Neuronal stem cell (in vitro differentiated cells): ENCODE measurements at regions not wholly inside any gene's neighbourhood (a gene's known extent, or its start where the extent isn't known, plus 50 kb on each side); places are given as distances from the start of the nearest gene placed in this dataset.

Experiments
- DNase-seq: peaks from one replicate; pipeline ENCODE4 v3.0.0-alpha.2; 2013; ENCODE audit warnings: low spot score
- H2AFZ ChIP-seq: one replicate; pipeline ENCODE4 v1.6.1; 2013; ENCODE audit warnings: mild to moderate bottlenecking, low read length, inconsistent platforms
- H2AK5ac ChIP-seq: 2 replicates; pipeline ENCODE4 v1.6.1; 2013; ENCODE audit warnings: low read depth, mild to moderate bottlenecking, inconsistent platforms, low read length, moderate library complexity, mixed read lengths
- H2BK120ac ChIP-seq: 2 replicates; pipeline ENCODE4 v1.6.1; 2013; ENCODE audit warnings: low read depth, mild to moderate bottlenecking, inconsistent platforms, low read length, moderate library complexity, mixed read lengths
- H2BK12ac ChIP-seq: one replicate; pipeline ENCODE4 v1.6.1; 2013; ENCODE audit warnings: low read length, inconsistent platforms
- H2BK15ac ChIP-seq: 2 replicates; pipeline ENCODE4 v1.6.1; 2013; ENCODE audit warnings: mild to moderate bottlenecking, low read length, inconsistent platforms, mixed read lengths
- H2BK5ac ChIP-seq: one replicate; pipeline ENCODE4 v1.6.1; 2013; ENCODE audit warnings: inconsistent platforms, mild to moderate bottlenecking, low read length, moderate library complexity
- H3K14ac ChIP-seq: one replicate; pipeline ENCODE4 v1.6.1; 2013; ENCODE audit warnings: low read length, inconsistent platforms
- H3K18ac ChIP-seq: 2 replicates; pipeline ENCODE4 v1.6.1; 2013; ENCODE audit warnings: low read length, inconsistent platforms
- H3K23ac ChIP-seq: 2 replicates; pipeline ENCODE4 v1.6.1; 2013; ENCODE audit warnings: low read depth, mild to moderate bottlenecking, mixed read lengths, low read length, inconsistent platforms; ENCODE audit not compliant: poor library complexity
- H3K27ac ChIP-seq: replicated peaks from 3 replicates; pipeline ENCODE4 v1.5.1; 2013; ENCODE audit warnings: low read length, inconsistent platforms
- H3K27me3 ChIP-seq, 3 experiments: 2 replicates each; pipeline ENCODE4 v1.6.1; 2013; ENCODE audit warnings: low read length in 3 of 3, mild to moderate bottlenecking in 2 of 3, inconsistent platforms in 1 of 3, low read depth in 1 of 3, mixed read lengths in 1 of 3, moderate library complexity in 1 of 3; ENCODE audit not compliant: control insufficient read depth in 3 of 3, insufficient read depth in 3 of 3
- H3K36me3 ChIP-seq, 2 donors: replicated peaks in 1 of 2; 2 replicates each; pipeline ENCODE4 v1.6.1; 2013; ENCODE audit warnings: low read length in 2 of 2; ENCODE audit not compliant: control insufficient read depth in 2 of 2, insufficient read depth in 2 of 2
- H3K4ac ChIP-seq: 2 replicates; pipeline ENCODE4 v1.6.1; 2013; ENCODE audit warnings: inconsistent platforms, mild to moderate bottlenecking, low read length, moderate library complexity
- H3K4me1 ChIP-seq, 2 donors: 1 replicate in 1 of 2; 2 replicates in 1 of 2; pipeline ENCODE4 v1.6.1; 2013; ENCODE audit warnings: low read length in 2 of 2, low read depth in 1 of 2; ENCODE audit not compliant: control insufficient read depth in 2 of 2, insufficient read depth in 1 of 2
- H3K4me2 ChIP-seq: one replicate; pipeline ENCODE4 v1.6.1; 2013; ENCODE audit warnings: mild to moderate bottlenecking, low read length, inconsistent platforms; ENCODE audit not compliant: insufficient read depth, poor library complexity, severe bottlenecking
- H3K4me3 ChIP-seq, 2 donors: 2 replicates each; pipeline ENCODE4 v1.5.1; 2013; ENCODE audit warnings: low read length in 2 of 2, mild to moderate bottlenecking in 2 of 2, inconsistent platforms in 1 of 2, moderate library complexity in 1 of 2
- H3K79me1 ChIP-seq: one replicate; pipeline ENCODE4 v1.6.1; 2013; ENCODE audit warnings: low read depth, mild to moderate bottlenecking, inconsistent platforms, low read length, moderate library complexity
- H3K9ac ChIP-seq: one replicate; pipeline ENCODE4 v1.6.1; 2013; ENCODE audit warnings: mild to moderate bottlenecking, low read depth, low read length, inconsistent platforms; ENCODE audit not compliant: poor library complexity
- H3K9me3 ChIP-seq, 2 donors: replicated peaks in 1 of 2; 2 replicates each; pipeline versions ENCODE3 to v1.6.1; 2013; ENCODE audit warnings: low read length in 2 of 2, mild to moderate bottlenecking in 2 of 2, inconsistent platforms in 1 of 2, low read depth in 1 of 2, mixed read lengths in 1 of 2, moderate library complexity in 1 of 2; ENCODE audit not compliant: control insufficient read depth in 2 of 2, insufficient read depth in 1 of 2
- H4K8ac ChIP-seq: one replicate; pipeline ENCODE4 v1.6.1; 2013; ENCODE audit warnings: low read depth, mild to moderate bottlenecking, inconsistent platforms, low read length, moderate library complexity
- H4K91ac ChIP-seq: one replicate; pipeline ENCODE4 v1.6.1; 2013; ENCODE audit warnings: low read length, low read depth, mild to moderate bottlenecking, inconsistent platforms; ENCODE audit not compliant: poor library complexity
- WGBS, 2 donors: extraction: QIAGEN DNeasy Blood & Tissue Kit; methylation state at CpG; one replicate each; pipeline ENCODE4 v1.1.7; 2013; ENCODE audit warnings: missing lambda C conversion rate in 2 of 2, mixed read lengths in 1 of 2; ENCODE audit not compliant: insufficient read length in 2 of 2, insufficient replicate concordance in 1 of 2; ENCODE audit errors: extremely low coverage in 2 of 2; 5-methylcytosine and 5-hydroxymethylcytosine counted together

- Histone ChIP-seq H2AK5ac (no peak overlapping the region), H3K27ac (no peak overlapping the region), H3K4me2 (no peak overlapping the region), H3K36me3 (no peaks in the 10 kb centered on the region), H3K4me3 (no peak overlapping the region), H3K14ac (no peak overlapping the region), H3K9ac (no peak overlapping the region), H2BK15ac (no peak overlapping the region), H3K9me3 (no peaks in the 10 kb centered on the region), H2BK120ac (no peak overlapping the region), H3K23ac (no peak overlapping the region), H4K8ac (no peak overlapping the region), H3K4ac (no peak overlapping the region), H3K18ac (no peak overlapping the region), H3K79me1 (no peaks in the 10 kb centered on the region), H4K91ac (no peak overlapping the region), H2BK5ac (no peak overlapping the region), H2BK12ac (no peak overlapping the region), H2AFZ (no peak overlapping the region), H3K4me1 (no peaks in the 10 kb centered on the region), H3K27me3 (no peaks in the 10 kb centered on the region)
- DNase-seq, result no peak
- no CpG with 5 or more reads among the region's 2 CpGs for WGBS, 2 donors
Observed at GRCh38 chr14:80116157-80116556, 95.1 kb downstream of the DIO2 start.

DNA sequence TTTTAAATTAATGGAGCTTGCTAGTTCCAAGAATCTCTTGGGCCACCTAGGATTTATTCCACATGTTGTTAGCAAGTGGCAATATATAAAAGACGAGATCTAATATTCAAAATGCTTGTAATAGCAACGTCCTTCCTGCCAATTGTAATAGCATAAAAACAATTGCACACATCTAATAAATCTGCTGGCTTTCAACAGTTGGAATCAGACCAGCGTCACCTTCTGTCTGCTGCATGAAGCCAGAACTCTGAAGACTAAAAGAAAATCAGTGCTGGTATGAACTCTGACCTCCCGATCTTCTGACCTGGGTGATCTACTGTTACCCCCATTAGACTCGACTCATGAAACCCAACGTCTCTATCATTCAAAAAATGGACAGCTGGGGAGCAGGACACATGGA, 100.6 kb downstream of the DIO2 start:
- Histone ChIP-seq H3K4me3 (no peak overlapping the region), H2AFZ (peak overlapping the region; percentile 22), H4K91ac (no peak overlapping the region), H2BK5ac (no peak overlapping the region), H3K4me2 (no peak overlapping the region), H3K27ac (no peak overlapping the region), H3K4ac (no peak overlapping the region), H2BK12ac (no peak overlapping the region), H3K27me3 (no peaks in the 10 kb centered on the region), H3K18ac (no peak overlapping the region), H3K4me1 (peaks cover 0 to 5% of the 10 kb centered on the region in 2 donors), H3K36me3 (no peaks in the 10 kb centered on the region), H3K79me1 (no peaks in the 10 kb centered on the region), H3K9me3 (no peaks in the 10 kb centered on the region), H4K8ac (no peak overlapping the region), H2BK15ac (no peak overlapping the region), H3K9ac (no peak overlapping the region), H3K14ac (no peak overlapping the region), H2AK5ac (no peak overlapping the region), H3K23ac (no peak overlapping the region), H2BK120ac (no peak overlapping the region)
- no peak for DNase-seq
- WGBS, 2 donors, result no CpG with 5 or more reads among the region's 6 CpGs

DNA sequence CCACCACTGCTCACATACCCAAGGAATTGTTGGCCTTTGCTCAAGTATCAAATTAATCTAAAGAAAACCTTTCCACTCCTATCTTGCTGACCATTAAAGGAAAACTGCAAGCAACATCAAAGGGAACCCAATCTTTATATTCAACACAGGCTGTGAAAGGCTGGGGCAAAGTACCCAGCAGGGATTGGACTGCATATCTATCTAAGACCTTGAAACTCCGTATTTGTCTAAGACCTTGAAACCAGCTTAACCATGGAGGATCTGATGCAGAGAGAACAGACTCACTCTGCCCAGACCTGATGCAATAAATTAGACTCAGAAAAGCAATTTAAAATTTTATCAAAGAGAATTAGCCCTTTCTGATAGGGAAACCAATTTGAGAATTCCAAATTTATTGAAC, 102.2 kb downstream of the DIO2 start:
- Histone ChIP-seq H3K79me1 (no peaks in the 10 kb centered on the region), H3K14ac (no peak overlapping the region), H3K36me3 (no peaks in the 10 kb centered on the region), H2BK5ac (no peak overlapping the region), H2AK5ac (no peak overlapping the region), H3K27ac (no peak overlapping the region), H3K4me3 (no peak overlapping the region), H3K9me3 (no peaks in the 10 kb centered on the region), H2BK15ac (no peak overlapping the region), H3K4me2 (no peak overlapping the region), H3K9ac (no peak overlapping the region), H3K18ac (no peak overlapping the region), H4K91ac (no peak overlapping the region), H3K4me1 (peaks cover 0 to 5% of the 10 kb centered on the region in 2 donors), H2AFZ (no peak overlapping the region), H3K27me3 (no peaks in the 10 kb centered on the region), H3K23ac (no peak overlapping the region), H2BK120ac (no peak overlapping the region), H2BK12ac (no peak overlapping the region), H3K4ac (no peak overlapping the region), H4K8ac (no peak overlapping the region)
- DNase-seq, result no peak
- WGBS, 2 donors, result no CpG with 5 or more reads among the region's 1 CpG

DNA sequence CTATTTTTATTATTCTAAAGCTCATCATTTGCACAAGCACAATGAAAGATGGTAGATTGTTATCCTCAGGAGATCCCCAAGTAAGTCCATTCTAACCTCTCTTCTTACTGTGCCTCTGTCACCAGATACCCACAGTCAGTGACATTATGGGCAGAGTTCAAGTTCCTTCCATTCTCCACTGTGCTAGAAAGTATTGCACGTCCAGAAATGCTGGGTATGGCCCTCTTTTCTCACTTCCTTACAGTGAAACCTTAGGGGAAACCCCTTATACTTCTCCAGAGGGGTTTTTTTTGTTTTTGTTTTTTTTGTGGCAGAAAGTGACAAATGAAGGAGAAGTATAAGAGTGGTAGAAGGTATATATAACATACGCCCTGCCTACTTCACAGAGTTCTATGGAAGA, 102.9 kb downstream of the DIO2 start:
- Histone ChIP-seq H4K8ac (no peak overlapping the region), H2BK12ac (no peak overlapping the region), H2BK15ac (no peak overlapping the region), H3K4me3 (no peak overlapping the region), H3K4me1 (peaks cover 0 to 5% of the 10 kb centered on the region in 2 donors), H3K4me2 (no peak overlapping the region), H2AK5ac (no peak overlapping the region), H4K91ac (no peak overlapping the region), H3K27ac (no peak overlapping the region), H3K4ac (no peak overlapping the region), H3K9me3 (no peaks in the 10 kb centered on the region), H2BK120ac (no peak overlapping the region), H3K18ac (no peak overlapping the region), H2AFZ (no peak overlapping the region), H3K9ac (no peak overlapping the region), H3K23ac (no peak overlapping the region), H3K14ac (no peak overlapping the region), H3K36me3 (no peaks in the 10 kb centered on the region), H3K79me1 (no peaks in the 10 kb centered on the region), H2BK5ac (no peak overlapping the region), H3K27me3 (no peaks in the 10 kb centered on the region)
- no CpG with 5 or more reads among the region's 2 CpGs for WGBS, 2 donors
- no peak for DNase-seq
